Upper lobe of left lung (tissue), 6 donors: ENCODE measurements at regions not wholly inside any gene's neighbourhood (a gene's known extent, or its start where the extent isn't known, plus 50 kb on each side); places are given as distances from the start of the nearest gene placed in this dataset.

Experiments
- ATAC-seq, 2 donors: fragments of 200-7000 bp; cut with Tn5 transposase; one replicate each; pipeline ENCODE4 v1.9.1; 2022; ENCODE audit warnings: mild to moderate bottlenecking in 2 of 2, moderate library complexity in 2 of 2; ENCODE audit not compliant: low FRiP score in 2 of 2
- DNase-seq, 2 donors: peaks; one replicate each; pipeline ENCODE4 v3.0.0-alpha.2; 2019 to 2020
- H3K27ac ChIP-seq, 4 donors: fragments of 200-600 bp; sonication (generic); one replicate each; pipeline ENCODE4 v1.5.1; 2016 to 2019
- H3K27me3 ChIP-seq, 4 donors: fragments of 200-600 bp; sonication (generic); one replicate each; pipeline ENCODE4 v1.5.1; 2017 to 2019
- H3K36me3 ChIP-seq, 4 donors: fragments of 200-600 bp; sonication (generic); one replicate each; pipeline ENCODE4 v1.5.1; 2016 to 2019
- H3K4me1 ChIP-seq, 4 donors: fragments of 200-600 bp; sonication (generic); one replicate each; pipeline ENCODE4 v1.5.1; 2018 to 2019
- H3K4me3 ChIP-seq, 4 donors: fragments of 200-600 bp; sonication (generic); one replicate each; pipeline ENCODE4 v1.5.1; 2017 to 2019; ENCODE audit warnings: mild to moderate bottlenecking in 2 of 4, moderate library complexity in 1 of 4
- H3K9me3 ChIP-seq, 4 donors: fragments of 200-600 bp; sonication (generic); one replicate each; pipeline ENCODE4 v1.5.1; 2018 to 2019
- EP300 ChIP-seq, 4 donors: sonication (generic); formaldehyde crosslinking; IDR thresholded peaks; one replicate each; pipeline ENCODE4 v1.5.1; 2017; ENCODE audit warnings: antibody characterized with exemption in 4 of 4, control low read depth in 2 of 4
- POLR2A ChIP-seq, 4 donors: fragments of 450-650 bp; IDR thresholded peaks; one replicate each; pipeline ENCODE4 v1.5.1; 2016 to 2017; ENCODE audit warnings: antibody characterized with exemption in 4 of 4, mild to moderate bottlenecking in 2 of 4
- POLR2AphosphoS5 ChIP-seq, 2 donors: sonication (generic); formaldehyde crosslinking; IDR thresholded peaks; one replicate each; pipeline ENCODE4 v1.5.1; 2017; ENCODE audit warnings: antibody characterized with exemption in 2 of 2
- WGBS, 2 donors: methylation state at CpG; one replicate each; pipeline ENCODE4 v1.1.5; 2017 to 2018; 5-methylcytosine and 5-hydroxymethylcytosine counted together
- TF ChIP-seq, protein P1 (sequence below), 6 experiments: fragments of 450-650 bp in 4 of 6; fragments of 200-600 bp in 2 of 6; sonication (generic) in 2 of 6; IDR thresholded peaks; one replicate each; pipeline ENCODE4 v1.5.1; 2016 to 2019; ENCODE audit warnings: antibody characterized with exemption in 6 of 6
- donor health status: DM: no; HTN: no; CAD: no; lungs with moderate emphysema.
- donor health status: DM: no; HTN: yes; CAD: no; lungs with severe emphysema.

DNA sequence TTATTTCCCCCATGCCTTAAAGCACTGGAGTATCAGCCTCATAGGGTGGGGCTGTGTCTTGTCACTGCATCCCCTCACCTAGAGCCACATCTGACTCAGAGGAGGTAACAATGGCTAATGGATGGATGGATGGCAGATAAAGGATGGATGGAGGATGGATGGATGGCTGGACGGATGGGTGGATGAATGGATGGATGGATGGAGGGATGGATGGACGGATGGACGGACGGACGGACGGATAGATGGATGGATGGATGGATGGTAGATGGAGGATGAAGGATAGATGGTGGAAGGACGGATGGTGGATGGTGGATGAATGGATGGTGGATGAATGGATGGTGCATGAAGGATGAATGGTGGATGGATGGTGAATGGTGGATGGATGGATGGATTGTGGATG lies 77.2 kb downstream of the PDGFA start:
- ATAC-seq = no peak
- TF ChIP-seq, protein P1, sequence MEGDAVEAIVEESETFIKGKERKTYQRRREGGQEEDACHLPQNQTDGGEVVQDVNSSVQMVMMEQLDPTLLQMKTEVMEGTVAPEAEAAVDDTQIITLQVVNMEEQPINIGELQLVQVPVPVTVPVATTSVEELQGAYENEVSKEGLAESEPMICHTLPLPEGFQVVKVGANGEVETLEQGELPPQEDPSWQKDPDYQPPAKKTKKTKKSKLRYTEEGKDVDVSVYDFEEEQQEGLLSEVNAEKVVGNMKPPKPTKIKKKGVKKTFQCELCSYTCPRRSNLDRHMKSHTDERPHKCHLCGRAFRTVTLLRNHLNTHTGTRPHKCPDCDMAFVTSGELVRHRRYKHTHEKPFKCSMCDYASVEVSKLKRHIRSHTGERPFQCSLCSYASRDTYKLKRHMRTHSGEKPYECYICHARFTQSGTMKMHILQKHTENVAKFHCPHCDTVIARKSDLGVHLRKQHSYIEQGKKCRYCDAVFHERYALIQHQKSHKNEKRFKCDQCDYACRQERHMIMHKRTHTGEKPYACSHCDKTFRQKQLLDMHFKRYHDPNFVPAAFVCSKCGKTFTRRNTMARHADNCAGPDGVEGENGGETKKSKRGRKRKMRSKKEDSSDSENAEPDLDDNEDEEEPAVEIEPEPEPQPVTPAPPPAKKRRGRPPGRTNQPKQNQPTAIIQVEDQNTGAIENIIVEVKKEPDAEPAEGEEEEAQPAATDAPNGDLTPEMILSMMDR (IDR thresholded peaks at IDR 0.05) = no peak
- TF ChIP-seq POLR2AphosphoS5 (IDR thresholded peaks at IDR 0.05) (no peak), EP300 (IDR thresholded peaks at IDR 0.05) (no peak), POLR2A (IDR thresholded peaks at IDR 0.05) (no peak)
- 58 to 76% methylated on average over 7 of the region's 7 CpGs for WGBS, 2 donors

DNA sequence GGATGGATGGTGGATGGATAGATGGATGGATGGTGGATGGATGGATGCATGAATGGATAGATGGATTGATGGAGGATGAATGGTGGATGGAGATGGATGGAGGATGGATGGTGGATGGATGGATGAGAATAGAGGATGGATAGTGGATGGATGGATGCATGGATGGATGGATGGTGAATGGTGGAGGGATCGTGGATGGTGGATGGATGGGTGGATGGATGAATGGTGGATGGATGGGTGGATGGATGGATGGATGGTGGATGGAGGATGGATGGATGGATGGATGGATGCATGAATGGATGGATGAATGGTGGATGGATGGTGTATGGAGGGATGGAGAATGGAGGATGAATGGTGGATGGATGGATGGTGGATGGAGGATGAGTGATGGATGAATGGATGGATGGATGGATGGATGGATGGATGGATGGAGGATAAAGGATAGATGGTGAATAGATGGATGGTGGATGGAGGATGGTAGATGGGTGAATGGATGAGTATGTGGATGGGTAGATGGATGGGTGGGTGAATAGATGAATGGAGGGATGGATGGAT lies 76.3 kb downstream of the PDGFA start:
- H3K36me3 ChIP-seq = no peaks in the 10 kb centered on the region
- DNase-seq (no peak), ATAC-seq (no peak)
- H3K27ac ChIP-seq = no peak overlapping the region
- 81 to 88% methylated on average over 1 of the region's 1 CpG for WGBS, 2 donors
- no peak overlapping the region for H3K4me3 ChIP-seq
- H3K27me3 ChIP-seq = no peaks in the 10 kb centered on the region
- TF ChIP-seq POLR2AphosphoS5 (IDR thresholded peaks at IDR 0.05) = no peak
- TF ChIP-seq EP300 (IDR thresholded peaks at IDR 0.05) = no peak
- no peak for TF ChIP-seq POLR2A (IDR thresholded peaks at IDR 0.05)
- TF ChIP-seq, protein P1 (IDR thresholded peaks at IDR 0.05) = no peak
- H3K9me3 ChIP-seq = no peaks in the 10 kb centered on the region
- no peaks in the 10 kb centered on the region for H3K4me1 ChIP-seq

More for the DNA sequence above, 77.2 kb downstream of the PDGFA start:
- no peak overlapping the region for H3K27ac ChIP-seq
- no peaks in the 10 kb centered on the region for H3K36me3 ChIP-seq
- no peaks in the 10 kb centered on the region for H3K27me3 ChIP-seq
- no peaks in the 10 kb centered on the region for H3K4me1 ChIP-seq
- no peaks in the 10 kb centered on the region for H3K9me3 ChIP-seq
- no peak for DNase-seq
- no peak overlapping the region for H3K4me3 ChIP-seq

DNA sequence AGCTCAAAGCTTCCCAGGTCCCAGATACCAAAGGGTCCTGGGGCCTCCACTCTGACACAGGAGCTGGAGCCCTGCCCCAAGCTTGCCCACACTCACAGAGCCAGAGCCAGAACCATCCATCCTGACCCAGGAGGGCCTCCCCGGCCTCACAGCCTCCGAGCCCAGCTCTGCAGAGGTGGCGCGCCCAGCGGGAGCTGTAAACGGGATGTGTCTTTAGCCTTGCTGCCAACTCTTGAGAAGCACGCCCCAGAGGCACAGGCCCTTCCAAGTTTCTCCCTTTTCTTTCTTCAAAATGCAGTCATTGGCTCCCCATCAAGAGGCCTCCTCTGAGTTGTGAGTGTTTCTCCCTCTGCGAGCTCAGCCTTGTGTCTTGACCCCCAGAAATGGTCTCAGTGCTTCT lies 75.0 kb downstream of the PDGFA start:
- TF ChIP-seq, protein P1 (IDR thresholded peaks at IDR 0.05) = no peak
- TF ChIP-seq EP300 (IDR thresholded peaks at IDR 0.05) = no peak
- TF ChIP-seq POLR2A (IDR thresholded peaks at IDR 0.05) = no peak
- no peak for TF ChIP-seq POLR2AphosphoS5 (IDR thresholded peaks at IDR 0.05)
- ATAC-seq (peak in 1 of 2 donors; percentile 31), DNase-seq (peak in 1 of 2 donors; percentile 64)
- no peaks in the 10 kb centered on the region for H3K9me3 ChIP-seq
- no peak overlapping the region for H3K27ac ChIP-seq
- H3K27me3 ChIP-seq = no peaks in the 10 kb centered on the region
- H3K4me3 ChIP-seq = no peak overlapping the region
- no peaks in the 10 kb centered on the region for H3K36me3 ChIP-seq
- 63 to 77% methylated on average over 8 of the region's 8 CpGs for WGBS, 2 donors
- H3K4me1 ChIP-seq = no peaks in the 10 kb centered on the region

DNA sequence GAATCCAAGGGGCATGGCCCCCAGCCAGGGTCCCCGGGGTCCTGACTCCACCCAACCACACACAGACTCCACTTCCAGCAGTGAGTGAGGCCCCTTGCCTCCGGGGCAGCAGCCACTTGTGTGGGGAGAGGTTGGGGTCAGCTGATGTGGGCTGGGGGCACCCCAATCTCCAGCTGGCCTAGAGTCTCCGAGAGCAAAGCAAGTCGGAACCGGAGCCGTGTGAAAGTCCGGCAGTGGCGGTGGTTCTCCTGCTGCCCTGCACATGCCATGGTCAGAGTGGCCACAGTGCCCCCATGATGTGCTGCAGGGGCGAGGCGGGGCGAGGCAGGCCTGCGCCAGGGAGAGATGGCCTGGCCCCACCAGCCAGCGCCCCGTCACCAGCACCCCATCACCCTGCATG lies 74.6 kb downstream of the PDGFA start:
- Histone ChIP-seq H3K9me3 (no peaks in the 10 kb centered on the region), H3K27me3 (no peaks in the 10 kb centered on the region), H3K27ac (no peak overlapping the region), H3K36me3 (no peaks in the 10 kb centered on the region), H3K4me3 (no peak overlapping the region), H3K4me1 (no peaks in the 10 kb centered on the region)
- ATAC-seq (no peak), DNase-seq (peak in 1 of 2 donors; percentile 70)
- 91 to 94% methylated on average over 4 to 14 of the region's 14 CpGs for whole genome bisulfite sequencing, 2 donors
- no peak for TF ChIP-seq EP300 (IDR thresholded peaks at IDR 0.05)
- TF ChIP-seq POLR2A (IDR thresholded peaks at IDR 0.05) = no peak
- TF ChIP-seq, protein P1 (IDR thresholded peaks at IDR 0.05) = no peak
- no peak for TF ChIP-seq POLR2AphosphoS5 (IDR thresholded peaks at IDR 0.05)
